BE2C (cell line): ENCODE measurements at regions not wholly inside any gene's neighbourhood (a gene's known extent, or its start where the extent isn't known, plus 50 kb on each side); places are given as distances from the start of the nearest gene placed in this dataset.

Source experiments
- DNase-seq: peaks from one replicate; pipeline ENCODE4 v3.0.0-alpha.2; 2020
- H3K27me3 ChIP-seq: fragments of 250-450 bp; sonication (Bioruptor Pico); 2 replicates; pipeline ENCODE4 v1.5.1; 2020; ENCODE audit warnings: mild to moderate bottlenecking
- H3K36me3 ChIP-seq: fragments of 250-450 bp; sonication (Bioruptor Pico); 2 replicates; pipeline ENCODE4 v1.5.1; 2020; ENCODE audit warnings: mild to moderate bottlenecking
- H3K4me1 ChIP-seq: fragments of 250-450 bp; sonication (Bioruptor Pico); 2 replicates; pipeline ENCODE4 v1.5.1; 2020
- H3K4me3 ChIP-seq: 2 replicates; pipeline ENCODE4 v1.5.1; 2011; ENCODE audit warnings: low read depth, low read length
- H3K9me3 ChIP-seq: fragments of 250-450 bp; sonication (Bioruptor Pico); 2 replicates; pipeline ENCODE4 v1.5.1; 2020
- CTCF ChIP-seq: IDR thresholded peaks from 2 replicates; pipeline ENCODE4 v1.5.1; 2012; ENCODE audit warnings: mild to moderate bottlenecking, low read depth, low read length

- no peak overlapping the region for H3K4me3 ChIP-seq
- TF ChIP-seq CTCF = no peak
- H3K9me3 ChIP-seq = no peaks in the 10 kb centered on the region
- no peaks in the 10 kb centered on the region for H3K27me3 ChIP-seq
- DNase-seq = no peak
- H3K4me1 ChIP-seq = no peaks in the 10 kb centered on the region
- H3K36me3 ChIP-seq = no peaks in the 10 kb centered on the region
These were observed 74.7 kb upstream of the SYN2 start for GRCh38 chr3:11929531-11929930.

- no peak for DNase-seq
- Histone ChIP-seq H3K27me3 (no peaks in the 10 kb centered on the region), H3K9me3 (no peaks in the 10 kb centered on the region), H3K4me3 (no peak overlapping the region), H3K4me1 (no peaks in the 10 kb centered on the region), H3K36me3 (no peaks in the 10 kb centered on the region)
- no peak for TF ChIP-seq CTCF
These were observed 74.1 kb upstream of the SYN2 start for GRCh38 chr3:11930084-11930483.

GRCh38 chr3:11932636-11933035, 71.6 kb upstream of the SYN2 start:
- Histone ChIP-seq H3K4me3 (no peak overlapping the region), H3K27me3 (no peaks in the 10 kb centered on the region), H3K36me3 (no peaks in the 10 kb centered on the region), H3K4me1 (no peaks in the 10 kb centered on the region), H3K9me3 (no peaks in the 10 kb centered on the region)
- no peak for DNase-seq
- no peak for TF ChIP-seq CTCF

- Histone ChIP-seq H3K9me3 (no peaks in the 10 kb centered on the region), H3K4me1 (no peaks in the 10 kb centered on the region)
- TF ChIP-seq CTCF = no peak
These were observed 70.7 kb upstream of the SYN2 start for GRCh38 chr3:11933529-11933928.

GRCh38 chr3:11944052-11944673, 60.0 kb upstream of the SYN2 start:
- Histone ChIP-seq H3K9me3 (no peaks in the 10 kb centered on the region), H3K27me3 (no peaks in the 10 kb centered on the region), H3K4me1 (no peaks in the 10 kb centered on the region), H3K36me3 (no peaks in the 10 kb centered on the region), H3K4me3 (no peak overlapping the region)
- peak; percentile 39 for DNase-seq
- TF ChIP-seq CTCF = peak; percentile 81

More at GRCh38 chr3:11933529-11933928, 70.7 kb upstream of the SYN2 start:
- Histone ChIP-seq H3K27me3 (no peaks in the 10 kb centered on the region), H3K4me3 (no peak overlapping the region), H3K36me3 (no peaks in the 10 kb centered on the region)
- DNase-seq = no peak

GRCh38 chr3:11948331-11948730, 55.9 kb upstream of the SYN2 start:
- Histone ChIP-seq H3K9me3 (no peaks in the 10 kb centered on the region), H3K4me1 (no peaks in the 10 kb centered on the region; the same call in 1 of the 2 replicates), H3K4me3 (no peak overlapping the region), H3K27me3 (no peaks in the 10 kb centered on the region), H3K36me3 (no peaks in the 10 kb centered on the region)
- no peak for DNase-seq
- no peak for TF ChIP-seq CTCF
